ENCODE measurements at regions not wholly inside any gene's neighbourhood (a gene's known extent, or its start where the extent isn't known, plus 50 kb on each side); places are given as distances from the start of the nearest gene placed in this dataset.

- intact Hi-C loops (cut with DNase I; ENCODE audit: low total_unique reads): no loop called here
Observed at GRCh38 chr14:106203438-106203837, 677.1 kb downstream of the TMEM121 start.

GRCh38 chr14:106204063-106204462 is 677.7 kb downstream of the TMEM121 start:
- DNase-seq: no peak
- intact Hi-C loops (cut with DNase I; ENCODE audit: low total_unique reads): no loop called here
- TF ChIP-seq POLR2A (IDR thresholded peaks at IDR 0.05) (no peak), CTCF (IDR thresholded peaks at IDR 0.05) (no peak)
- Histone ChIP-seq H3K9me3 (no peaks in the 10 kb centered on the region), H3K4me1 (peaks cover 8% of the 10 kb centered on the region), H3K36me3 (ENCODE audit: low read depth, missing control alignments) (no peaks in the 10 kb centered on the region), H3K27ac (no peak overlapping the region), H3K27me3 (no peaks in the 10 kb centered on the region), H3K4me3 (peak overlapping the region in 1 of 2 donors; percentile 44)
- WGBS, 2 donors: 51 to 76% methylated on average over 18 of the region's 18 CpGs

More at GRCh38 chr14:106203438-106203837, 677.1 kb downstream of the TMEM121 start:
- Histone ChIP-seq H3K36me3 (ENCODE audit: low read depth, missing control alignments) (no peaks in the 10 kb centered on the region), H3K4me3 (no peak overlapping the region), H3K9me3 (no peaks in the 10 kb centered on the region), H3K4me1 (peaks cover 8% of the 10 kb centered on the region), H3K27ac (no peak overlapping the region), H3K27me3 (no peaks in the 10 kb centered on the region)
- 64 to 75% methylated on average over 9 of the region's 9 CpGs for WGBS, 2 donors
- DNase-seq: no peak
- TF ChIP-seq CTCF (IDR thresholded peaks at IDR 0.05) (no peak), POLR2A (IDR thresholded peaks at IDR 0.05) (no peak)

- WGBS, 2 donors: 40 to 55% methylated on average over 1 of the region's 1 CpG
Observed at GRCh38 chr14:106207316-106207715, 680.9 kb downstream of the TMEM121 start.

GRCh38 chr14:106208794-106209193 is 682.4 kb downstream of the TMEM121 start:
- Histone ChIP-seq H3K36me3 (ENCODE audit: low read depth, missing control alignments) (no peaks in the 10 kb centered on the region), H3K27ac (no peak overlapping the region), H3K27me3 (no peaks in the 10 kb centered on the region), H3K4me3 (no peak overlapping the region), H3K9me3 (no peaks in the 10 kb centered on the region), H3K4me1 (peaks cover 8% of the 10 kb centered on the region)
- no peak for DNase-seq
- 55 to 65% methylated on average over 2 of the region's 2 CpGs for WGBS, 2 donors
- no peak for TF ChIP-seq CTCF (IDR thresholded peaks at IDR 0.05)
- no peak for TF ChIP-seq POLR2A (IDR thresholded peaks at IDR 0.05)
- intact Hi-C loops (cut with DNase I; ENCODE audit: low total_unique reads): no loop called here

More at GRCh38 chr14:106207316-106207715, 680.9 kb downstream of the TMEM121 start:
- no peak overlapping the region for H3K27ac ChIP-seq
- H3K4me3 ChIP-seq: no peak overlapping the region
- no peaks in the 10 kb centered on the region for H3K27me3 ChIP-seq
- H3K36me3 ChIP-seq (ENCODE audit: low read depth, missing control alignments): no peaks in the 10 kb centered on the region
- TF ChIP-seq POLR2A (IDR thresholded peaks at IDR 0.05): no peak
- no peak for TF ChIP-seq CTCF (IDR thresholded peaks at IDR 0.05)
- peaks cover 8% of the 10 kb centered on the region for H3K4me1 ChIP-seq
- intact Hi-C loops (cut with DNase I; ENCODE audit: low total_unique reads): no loop called here
- H3K9me3 ChIP-seq: no peaks in the 10 kb centered on the region
- no peak for DNase-seq

GRCh38 chr14:106209755-106210154 is 683.4 kb downstream of the TMEM121 start:
- no peaks in the 10 kb centered on the region for H3K27me3 ChIP-seq

More at GRCh38 chr14:106209755-106210154, 683.4 kb downstream of the TMEM121 start:
- Histone ChIP-seq H3K36me3 (ENCODE audit: low read depth, missing control alignments) (no peaks in the 10 kb centered on the region), H3K9me3 (no peaks in the 10 kb centered on the region), H3K4me3 (no peak overlapping the region), H3K27ac (no peak overlapping the region), H3K4me1 (peaks cover 8% of the 10 kb centered on the region)
- whole genome bisulfite sequencing, 2 donors: 75 to 77% methylated on average over 7 of the region's 7 CpGs
- no peak for DNase-seq
- TF ChIP-seq CTCF (IDR thresholded peaks at IDR 0.05) (no peak), POLR2A (IDR thresholded peaks at IDR 0.05) (no peak)
- intact Hi-C loops (cut with DNase I; ENCODE audit: low total_unique reads): no loop called here

Data from testis (tissue), 2 donors.